ENCODE measurements at regions not wholly inside any gene's neighbourhood (a gene's known extent, or its start where the extent isn't known, plus 50 kb on each side); places are given as distances from the start of the nearest gene placed in this dataset.

GRCh38 chr4:174156239-174156826 is 127.1 kb downstream of the FBXO8 start:
- peak; percentile 45 to 64 (median 62) for TF ChIP-seq CTCF (IDR thresholded peaks at IDR 0.05)
- no peak for TF ChIP-seq POLR2A (IDR thresholded peaks at IDR 0.05)
- peak in 3 of 4 donors; percentile 20 to 36 (median 28) for TF ChIP-seq POLR2AphosphoS5 (IDR thresholded peaks at IDR 0.05)
- DNase-seq = no peak
- Histone ChIP-seq H3K36me3 (no peaks in the 10 kb centered on the region), H3K27ac (peak overlapping the region in 3 of 4 donors; percentile 75 to 82 (median 79)), H3K4me1 (peaks cover 0 to 51% (median 26%) of the 10 kb centered on the region in 4 donors), H3K4me3 (peak overlapping the region in 2 of 4 donors; percentile 11 to 16), H3K27me3 (no peaks in the 10 kb centered on the region), H3K9me3 (no peaks in the 10 kb centered on the region)
- WGBS, 2 donors = 8 to 23% methylated on average over 3 of the region's 3 CpGs
- intact Hi-C loops (cut with DNase I) = loop anchor here (2.0 to 10.0 kb wide), 5 partner anchors 161 to 650 kb away; no protein-coding TSS in a partner anchor

- DNase-seq = peak; percentile 71
- peak overlapping the region; percentile 55 to 82 (median 77) for H3K27ac ChIP-seq
These were observed 129.1 kb downstream of the FBXO8 start for GRCh38 chr4:174154215-174154854.

GRCh38 chr4:174152717-174153466 is 130.6 kb downstream of the FBXO8 start:
- no peak for TF ChIP-seq POLR2A (IDR thresholded peaks at IDR 0.05)
- no peak for TF ChIP-seq CTCF (IDR thresholded peaks at IDR 0.05)
- TF ChIP-seq EP300 (IDR thresholded peaks at IDR 0.05) = no peak
- no peak for TF ChIP-seq POLR2AphosphoS5 (IDR thresholded peaks at IDR 0.05)
- Histone ChIP-seq H3K4me1 (peaks cover 0 to 69% (median 40%) of the 10 kb centered on the region in 4 donors), H3K4me3 (no peak overlapping the region), H3K27me3 (no peaks in the 10 kb centered on the region), H3K9me3 (no peaks in the 10 kb centered on the region), H3K27ac (peak overlapping the region in 3 of 4 donors; percentile 69 to 82 (median 79)), H3K36me3 (no peaks in the 10 kb centered on the region)
- no peak for DNase-seq
- intact Hi-C loops (cut with DNase I) = loop anchor here (5.0 to 10.0 kb wide), 2 partner anchors 348 to 616 kb away; no protein-coding TSS in a partner anchor
- WGBS, 2 donors = 31 to 55% methylated on average over 2 of the region's 2 CpGs

More at GRCh38 chr4:174154215-174154854, 129.1 kb downstream of the FBXO8 start:
- Histone ChIP-seq H3K4me1 (peaks cover 0 to 58% (median 29%) of the 10 kb centered on the region in 4 donors), H3K36me3 (no peaks in the 10 kb centered on the region), H3K4me3 (peak overlapping the region; percentile 22 to 46 (median 34)), H3K9me3 (no peaks in the 10 kb centered on the region), H3K27me3 (no peaks in the 10 kb centered on the region)
- intact Hi-C loops (cut with DNase I) = loop anchor here (5.0 to 10.0 kb wide), 2 partner anchors 350 to 617 kb away; no protein-coding TSS in a partner anchor
- 33 to 56% methylated on average over 5 of the region's 5 CpGs for WGBS, 2 donors
- TF ChIP-seq POLR2AphosphoS5 (IDR thresholded peaks at IDR 0.05) = peak in 3 of 4 donors; percentile 17 to 35 (median 20)
- no peak for TF ChIP-seq CTCF (IDR thresholded peaks at IDR 0.05)
- no peak for TF ChIP-seq EP300 (IDR thresholded peaks at IDR 0.05)
- TF ChIP-seq POLR2A (IDR thresholded peaks at IDR 0.05) = no peak

GRCh38 chr4:174147863-174148262 is 135.6 kb downstream of the FBXO8 start:
- H3K27me3 ChIP-seq = no peaks in the 10 kb centered on the region
- TF ChIP-seq POLR2A (IDR thresholded peaks at IDR 0.05) (no peak), EP300 (IDR thresholded peaks at IDR 0.05) (no peak), CTCF (IDR thresholded peaks at IDR 0.05) (no peak), POLR2AphosphoS5 (IDR thresholded peaks at IDR 0.05) (peak in 1 of 4 donors; percentile 8)
- WGBS, 2 donors = 64 to 81% methylated on average over 2 of the region's 2 CpGs
- no peak for DNase-seq
- H3K9me3 ChIP-seq = no peaks in the 10 kb centered on the region
- H3K4me3 ChIP-seq = no peak overlapping the region
- no peaks in the 10 kb centered on the region for H3K36me3 ChIP-seq
- peaks cover 0 to 64% (median 34%) of the 10 kb centered on the region in 4 donors for H3K4me1 ChIP-seq
- intact Hi-C loops (cut with DNase I) = no loop called here
- peak overlapping the region; percentile 49 to 82 (median 70) for H3K27ac ChIP-seq
